NCI-H2227 (cell line): ENCODE measurements at regions not wholly inside any gene's neighbourhood (a gene's known extent, or its start where the extent isn't known, plus 50 kb on each side); places are given as distances from the start of the nearest gene placed in this dataset.
"Not testable (repeated sequence)": the region's sequence is repeated elsewhere in the genome, so short reads cannot be mapped to it uniquely, and the experiment has no call there.

Source experiments
- DNase-seq: peaks from one replicate; lab custom pipeline; 2025; ENCODE audit not compliant: unreplicated experiment; lab: John Stamatoyannopoulos, UW

GRCh38 chr6:4510317-4510716 is 265.9 kb upstream of the CDYL start:
- DNase-seq: no peak

- no peak for DNase-seq
These were observed 266.7 kb upstream of the CDYL start for GRCh38 chr6:4509506-4509905.

- no peak for DNase-seq
These were observed 269.4 kb upstream of the CDYL start for GRCh38 chr6:4506792-4507191.

GRCh38 chr6:4506223-4506622 is 270.0 kb upstream of the CDYL start:
- no peak for DNase-seq

GRCh38 chr6:4504700-4505099 is 271.5 kb upstream of the CDYL start:
- no peak for DNase-seq

- no peak for DNase-seq
These were observed 272.5 kb upstream of the CDYL start for GRCh38 chr6:4503700-4504099.

GRCh38 chr6:4496284-4496683 is 279.9 kb upstream of the CDYL start:
- DNase-seq: no peak

- DNase-seq: no peak
These were observed 284.5 kb upstream of the CDYL start for GRCh38 chr6:4491501-4492260.

- no peak for DNase-seq
These were observed 286.7 kb upstream of the CDYL start for GRCh38 chr6:4489538-4489937.

- DNase-seq: no peak
These were observed 287.8 kb upstream of the CDYL start for GRCh38 chr6:4488389-4488788.

GRCh38 chr6:4487538-4487937 is 288.7 kb upstream of the CDYL start:
- DNase-seq: no peak

- DNase-seq: no peak
These were observed 289.5 kb upstream of the CDYL start for GRCh38 chr6:4486568-4487315.

GRCh38 chr6:4485735-4486134 is 290.5 kb upstream of the CDYL start:
- DNase-seq: no peak

GRCh38 chr6:4482461-4482860 is 293.7 kb upstream of the CDYL start:
- no peak for DNase-seq

GRCh38 chr6:4480788-4481735 is 295.1 kb upstream of the CDYL start:
- DNase-seq: no peak

GRCh38 chr6:4478098-4478497 is 298.1 kb upstream of the CDYL start:
- DNase-seq: no peak

GRCh38 chr6:4474810-4475209 is 301.4 kb upstream of the CDYL start:
- DNase-seq: no peak

- no peak for DNase-seq
These were observed 303.1 kb upstream of the CDYL start for GRCh38 chr6:4472969-4473642.

- DNase-seq: no peak
These were observed 304.0 kb upstream of the CDYL start for GRCh38 chr6:4472222-4472621.

- DNase-seq: not testable (repeated sequence)
These were observed 304.7 kb upstream of the CDYL start for GRCh38 chr6:4471515-4471914.

GRCh38 chr6:4470698-4471210 is 305.4 kb upstream of the CDYL start:
- no peak for DNase-seq
